NCI-H2107 (cell line): ENCODE measurements at regions not wholly inside any gene's neighbourhood (a gene's known extent, or its start where the extent isn't known, plus 50 kb on each side); places are given as distances from the start of the nearest gene placed in this dataset.
"Not testable (repeated sequence)": the region's sequence is repeated elsewhere in the genome, so short reads cannot be mapped to it uniquely, and the experiment has no call there.

Experiments used
- DNase-seq: peaks from one replicate; lab custom pipeline; 2025; lab: John Stamatoyannopoulos, UW

DNA sequence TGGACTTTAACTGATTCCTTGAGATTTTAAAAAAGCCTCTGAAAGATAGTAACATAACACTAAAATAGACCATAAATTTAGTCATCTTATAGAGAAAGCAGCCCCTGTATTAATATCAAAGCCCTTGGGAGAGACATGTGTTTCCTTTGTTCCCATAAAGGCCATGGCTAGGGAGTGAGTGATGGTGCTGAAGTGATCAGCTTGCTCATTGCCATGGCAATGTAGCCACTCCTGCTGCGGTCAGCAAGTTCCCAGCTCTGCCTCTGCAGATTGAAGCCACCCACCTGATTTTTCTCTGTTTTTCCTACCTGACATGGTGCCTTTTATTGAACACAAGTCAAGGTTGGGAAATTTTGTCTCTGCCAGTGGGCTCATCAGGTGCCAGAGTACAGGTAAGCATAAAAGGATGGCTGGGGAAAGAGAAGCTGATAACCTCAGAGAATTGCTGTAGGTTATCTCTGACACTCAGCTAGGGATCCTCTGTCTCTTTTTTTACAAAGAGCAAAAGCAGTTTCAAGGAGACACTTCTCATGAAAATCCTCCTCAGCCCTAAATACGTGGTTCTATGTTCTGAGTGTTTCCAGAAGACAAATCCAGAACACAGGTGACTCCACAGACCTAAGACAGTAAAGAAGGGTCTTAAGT lies 296.3 kb upstream of the NMUR2 start:
- no peak for DNase-seq

DNA sequence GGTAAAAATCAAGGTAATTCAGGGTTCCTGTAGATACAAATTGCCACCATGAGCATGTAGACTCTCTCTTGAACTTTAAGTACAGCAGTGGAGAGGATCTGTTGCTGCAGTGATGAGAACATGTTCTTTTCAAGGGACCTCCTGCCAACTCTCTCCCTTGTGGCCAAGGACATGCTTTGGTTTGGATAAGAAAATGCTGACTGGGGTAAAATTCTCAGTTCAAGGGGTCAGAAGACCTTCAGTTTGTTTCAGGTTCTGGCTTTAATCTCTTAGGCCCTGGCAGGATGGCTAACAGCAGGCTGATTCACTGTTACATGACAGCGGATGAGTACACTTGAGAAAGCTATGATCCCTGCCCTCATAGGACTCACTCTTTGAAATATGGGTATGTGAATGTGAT lies 299.2 kb upstream of the NMUR2 start:
- DNase-seq: no peak

DNA sequence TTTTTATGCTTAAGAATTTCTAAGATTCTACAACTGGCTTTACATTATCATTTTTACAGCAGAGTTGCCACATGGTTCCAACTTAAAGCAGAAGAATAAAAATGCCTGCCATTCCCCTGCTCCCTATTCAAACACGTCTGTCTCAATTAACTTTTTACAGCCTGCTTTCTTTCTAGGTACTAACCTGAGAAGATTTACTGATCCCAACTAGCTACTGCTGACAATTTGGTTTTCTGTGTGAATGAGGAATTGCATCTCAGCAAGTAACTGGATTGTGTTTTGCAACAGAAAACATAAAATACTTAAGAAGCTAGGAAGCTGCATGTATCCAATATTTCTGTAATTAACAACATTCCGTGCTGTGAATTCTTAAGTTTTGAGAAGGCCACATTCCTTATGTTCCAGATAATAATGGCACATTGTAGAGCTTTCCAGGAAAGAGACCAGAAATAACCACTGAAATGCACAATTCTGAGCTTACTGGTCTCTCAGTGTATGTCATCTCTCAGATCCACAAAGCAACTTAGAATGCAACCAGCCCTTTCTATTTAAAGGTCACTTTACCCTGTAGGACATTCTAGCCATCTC lies 306.8 kb upstream of the NMUR2 start:
- no peak for DNase-seq

GRCh38 chr5:152717393-152717792 lies 312.3 kb upstream of the NMUR2 start:
- no peak for DNase-seq

DNA sequence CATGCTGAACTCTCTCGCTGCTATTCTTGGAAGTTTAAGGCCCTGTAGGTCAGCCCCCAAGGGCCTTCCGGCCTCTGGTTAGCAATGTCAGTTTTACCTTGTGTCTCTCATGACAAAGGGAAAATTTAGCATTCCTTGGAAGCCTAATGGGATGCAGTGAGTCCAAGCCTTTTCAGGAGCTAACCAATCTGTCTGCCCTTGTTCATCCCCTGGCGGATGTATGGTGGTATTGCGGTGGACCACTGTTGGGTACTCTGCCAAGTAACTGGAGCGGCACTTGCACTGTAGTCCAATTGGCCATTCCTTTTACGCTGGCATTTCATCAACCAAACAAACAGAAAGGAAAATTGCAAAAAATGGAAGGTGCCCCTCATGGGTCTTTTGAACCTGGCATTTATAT lies 318.4 kb upstream of the NMUR2 start:
- no peak for DNase-seq

DNA sequence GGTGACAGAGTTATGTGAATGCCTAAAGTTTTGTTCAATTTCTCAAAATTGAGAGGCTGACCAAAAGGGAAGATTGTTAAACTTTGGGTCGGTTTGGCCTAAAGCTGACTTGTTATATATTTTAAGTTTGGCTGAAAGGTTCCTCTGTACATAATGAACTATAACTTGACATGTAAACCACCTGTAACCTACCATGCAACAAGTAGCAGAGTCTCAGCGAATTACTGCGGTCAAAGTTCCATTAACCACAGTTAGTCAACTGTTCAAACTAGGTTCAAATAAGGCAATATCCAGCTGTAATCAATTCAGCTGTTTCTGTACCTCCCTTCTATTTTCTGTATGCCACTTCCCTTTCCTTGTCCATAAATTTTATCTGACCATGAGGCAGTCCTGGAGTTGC lies 325.1 kb upstream of the NMUR2 start:
- DNase-seq: no peak

- no peak for DNase-seq
Measured at GRCh38 chr5:152736906-152737305, 331.8 kb upstream of the NMUR2 start.

GRCh38 chr5:152739916-152740315 lies 334.8 kb upstream of the NMUR2 start:
- DNase-seq: no peak

- DNase-seq: not testable (repeated sequence)
Measured at GRCh38 chr5:152741126-152741525, 336.0 kb upstream of the NMUR2 start.

GRCh38 chr5:152787709-152788217 lies 382.7 kb upstream of the NMUR2 start:
- not testable (repeated sequence) for DNase-seq

DNA sequence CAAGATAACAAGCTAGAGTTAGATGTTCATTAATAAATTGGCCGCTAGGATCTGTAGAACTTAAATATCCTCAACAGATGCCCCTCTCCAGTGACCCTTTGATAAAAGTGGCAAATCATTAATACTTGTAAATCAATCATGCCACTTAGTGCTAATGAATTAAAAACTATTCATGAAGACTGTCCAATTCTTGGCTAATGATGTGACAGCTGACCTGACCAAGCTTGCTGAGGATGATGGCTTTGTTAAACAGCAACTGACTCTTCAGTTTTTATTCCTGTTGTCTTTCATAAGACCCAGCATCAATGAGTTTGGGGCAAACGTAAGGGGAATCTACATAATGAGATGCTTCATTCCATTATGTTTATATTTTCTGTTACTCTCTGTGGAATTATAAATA lies 396.8 kb upstream of the NMUR2 start:
- no peak for DNase-seq

GRCh38 chr5:152804179-152804578 lies 399.1 kb upstream of the NMUR2 start:
- no peak for DNase-seq

- DNase-seq: no peak
Measured at GRCh38 chr5:152811988-152812387, 406.9 kb upstream of the NMUR2 start.

DNA sequence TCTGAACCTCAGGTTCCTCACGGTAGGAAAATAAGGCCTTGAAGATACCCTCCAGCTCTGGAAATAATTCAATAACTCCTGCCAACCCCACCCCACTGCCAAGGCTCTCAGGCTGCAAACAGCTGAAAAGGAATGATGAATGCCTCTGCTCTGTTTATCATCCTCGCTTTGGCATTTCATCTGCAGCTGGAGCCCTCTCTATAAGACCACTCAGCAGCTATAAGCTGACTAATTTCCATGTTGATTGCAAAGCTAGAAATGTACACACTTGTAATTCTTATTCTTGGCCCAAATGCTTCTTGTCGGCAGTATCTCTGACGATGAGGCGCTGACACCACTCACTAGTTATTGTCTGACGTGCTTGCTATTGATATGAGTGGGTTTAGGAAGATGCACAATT lies 408.4 kb upstream of the NMUR2 start:
- no peak for DNase-seq

- DNase-seq: no peak
Measured at GRCh38 chr5:152819891-152820290, 414.8 kb upstream of the NMUR2 start.

DNA sequence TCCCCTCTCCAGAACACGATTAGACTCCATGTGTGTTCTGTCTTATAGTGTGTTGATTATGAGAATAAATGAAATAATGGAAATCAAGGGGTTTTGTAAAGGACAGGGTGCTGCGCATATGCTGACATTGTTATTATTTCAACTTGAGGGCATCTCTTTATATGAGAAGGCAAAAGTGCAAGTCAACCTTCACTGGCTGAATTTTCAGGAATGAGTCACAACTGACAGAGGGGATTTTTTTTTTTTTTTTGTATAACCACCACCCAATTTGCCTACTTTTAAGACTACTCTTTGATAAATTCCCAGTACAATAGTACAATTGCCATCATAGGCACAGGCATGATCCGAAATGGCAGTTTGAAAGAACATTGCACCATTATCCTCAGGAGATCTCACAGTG lies 419.2 kb upstream of the NMUR2 start:
- DNase-seq: no peak

DNA sequence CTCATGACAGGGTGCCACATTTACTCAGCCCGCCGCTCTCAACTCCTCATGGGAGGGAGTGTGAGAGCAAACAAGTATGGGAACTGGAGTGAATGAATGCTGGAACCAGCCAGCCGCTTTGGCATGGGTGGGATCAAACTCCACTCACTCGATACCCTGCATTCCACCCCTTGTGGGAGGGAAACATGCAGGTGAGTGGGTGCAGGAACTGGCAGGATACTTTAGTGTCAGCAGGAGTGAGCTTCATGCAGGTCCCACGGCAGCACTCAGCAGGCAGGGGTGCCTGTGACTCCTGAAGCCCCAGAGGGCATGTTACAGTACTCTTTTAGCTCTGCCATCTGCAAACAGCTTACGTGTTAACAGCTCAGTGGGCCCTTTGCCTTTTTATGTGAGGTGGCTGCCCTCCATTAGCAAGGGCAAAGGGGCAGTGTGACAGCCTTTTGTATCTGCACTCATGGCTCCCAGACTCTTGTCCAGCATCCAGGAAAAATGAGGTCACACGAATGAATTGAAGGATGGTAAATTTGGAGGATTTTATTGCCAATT lies 433.2 kb upstream of the NMUR2 start:
- DNase-seq: no peak

GRCh38 chr5:152844713-152845112 lies 439.6 kb upstream of the NMUR2 start:
- no peak for DNase-seq

- DNase-seq: no peak
Measured at GRCh38 chr5:152853361-152853760, 448.3 kb upstream of the NMUR2 start.

GRCh38 chr5:152855441-152855840 lies 450.4 kb upstream of the NMUR2 start:
- DNase-seq: no peak

DNA sequence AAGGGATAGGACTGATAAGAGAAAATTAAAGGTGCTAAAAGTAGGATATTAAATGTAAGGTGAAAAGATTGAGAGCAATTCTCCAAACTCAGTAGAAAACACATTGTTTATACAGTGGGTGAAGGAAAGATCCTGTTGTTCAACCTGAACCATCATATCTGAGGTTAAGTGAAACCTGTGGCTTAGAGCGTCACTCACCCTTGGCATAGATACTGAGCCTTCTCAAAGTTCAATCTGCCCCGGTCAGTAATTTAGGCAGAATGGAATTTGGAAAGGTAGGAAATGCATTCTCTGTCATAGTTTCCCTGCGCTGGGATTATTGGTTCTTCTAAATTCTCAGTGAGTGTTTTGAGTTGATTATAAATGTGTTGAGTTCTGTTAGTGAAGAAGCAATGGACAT lies 456.2 kb upstream of the NMUR2 start:
- DNase-seq: no peak

GRCh38 chr5:152864447-152864846 lies 459.4 kb upstream of the NMUR2 start:
- DNase-seq: no peak

DNA sequence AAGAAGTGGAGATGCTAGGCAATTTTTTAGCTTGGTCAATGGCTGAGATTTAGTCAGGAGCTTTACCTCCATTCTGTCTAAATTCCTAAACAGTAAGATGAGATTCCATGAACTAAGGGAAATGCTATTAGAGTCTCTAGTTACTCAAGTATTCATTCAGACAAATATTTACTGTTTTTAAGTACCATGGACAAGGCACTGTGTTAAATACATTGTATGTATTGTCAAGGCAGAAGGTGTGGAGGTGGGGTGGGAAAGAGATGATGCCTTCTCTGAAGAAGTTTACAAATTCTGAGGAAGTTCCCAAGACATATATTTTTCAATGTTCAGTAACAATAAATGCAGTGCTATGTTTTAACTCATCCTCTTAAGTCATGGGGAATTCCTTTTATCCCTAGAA lies 459.9 kb upstream of the NMUR2 start:
- DNase-seq: no peak

GRCh38 chr5:152869971-152870370 lies 464.9 kb upstream of the NMUR2 start:
- DNase-seq: no peak
